ENCODE measurements at regions not wholly inside any gene's neighbourhood (a gene's known extent, or its start where the extent isn't known, plus 50 kb on each side); places are given as distances from the start of the nearest gene placed in this dataset.

DNA sequence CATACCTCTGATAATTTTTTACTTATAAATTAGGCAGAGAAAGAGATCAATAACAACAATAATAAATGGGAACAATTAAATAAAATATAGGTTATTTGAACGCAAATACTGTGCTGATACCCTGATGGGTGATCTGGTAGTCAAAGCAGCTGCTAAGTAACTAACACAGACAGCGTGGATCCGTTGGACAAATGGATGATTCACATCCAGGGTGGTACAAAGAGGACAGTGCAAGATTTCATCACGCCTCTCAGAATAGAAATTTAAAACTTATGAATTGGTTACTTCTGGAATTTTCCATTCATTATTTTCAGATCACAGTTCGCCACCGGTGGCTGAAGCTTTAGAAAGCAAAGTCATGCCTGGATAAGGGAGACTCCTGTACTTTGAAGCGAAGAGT lies 1066.0 kb upstream of the ADGRL3 start:
- no peak for DNase-seq (ENCODE audit: low spot score)

GRCh38 chr4:60155088-60155487 lies 1045.0 kb upstream of the ADGRL3 start:
- DNase-seq (ENCODE audit: low spot score): no peak

- no peak for DNase-seq (ENCODE audit: low spot score)
These were observed 1027.0 kb upstream of the ADGRL3 start for GRCh38 chr4:60173103-60173502.

GRCh38 chr4:60173718-60174117 lies 1026.4 kb upstream of the ADGRL3 start:
- DNase-seq (ENCODE audit: low spot score): no peak

DNA sequence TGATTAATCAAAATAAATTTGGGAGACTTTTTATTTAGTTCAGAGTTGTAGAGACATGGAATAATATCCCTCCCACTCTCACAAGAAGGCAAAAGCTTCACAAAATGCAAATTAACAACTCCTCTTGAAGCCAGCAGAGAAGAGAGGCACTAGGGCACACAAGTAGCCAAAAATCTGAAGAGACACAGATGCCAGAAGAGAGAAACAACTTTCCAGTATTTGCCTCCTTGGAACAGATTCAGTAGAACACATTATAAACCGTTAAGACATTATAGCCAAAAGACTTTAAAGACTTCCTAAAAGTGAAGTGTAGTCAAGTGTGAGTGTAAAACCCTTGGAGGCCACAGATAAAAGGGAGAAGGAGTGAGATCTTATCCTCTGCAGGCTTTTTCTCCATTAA lies 1024.9 kb upstream of the ADGRL3 start:
- DNase-seq (ENCODE audit: low spot score): no peak

DNA sequence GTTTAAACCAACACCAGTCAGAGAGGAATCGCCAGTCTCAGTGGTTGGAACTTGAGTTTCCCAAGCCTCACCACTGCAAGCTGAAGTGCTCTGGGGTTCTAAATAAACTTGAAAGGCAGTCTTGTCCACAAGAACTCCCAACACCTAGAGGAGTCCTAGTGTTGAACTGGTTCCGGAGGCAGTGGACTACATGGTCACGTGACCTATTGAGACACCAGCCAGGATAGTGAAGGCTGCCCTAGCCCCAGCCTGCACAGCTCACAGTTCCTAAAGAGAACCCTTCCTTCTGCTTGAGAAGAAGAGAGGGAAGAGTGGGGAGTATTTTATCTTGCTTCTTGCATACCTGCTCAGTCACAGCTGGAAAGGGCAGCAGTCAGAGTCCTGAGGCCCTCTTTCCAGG lies 1012.7 kb upstream of the ADGRL3 start:
- no peak for DNase-seq (ENCODE audit: low spot score)

- no peak for DNase-seq (ENCODE audit: low spot score)
These were observed 1010.8 kb upstream of the ADGRL3 start for GRCh38 chr4:60189286-60189685.

DNA sequence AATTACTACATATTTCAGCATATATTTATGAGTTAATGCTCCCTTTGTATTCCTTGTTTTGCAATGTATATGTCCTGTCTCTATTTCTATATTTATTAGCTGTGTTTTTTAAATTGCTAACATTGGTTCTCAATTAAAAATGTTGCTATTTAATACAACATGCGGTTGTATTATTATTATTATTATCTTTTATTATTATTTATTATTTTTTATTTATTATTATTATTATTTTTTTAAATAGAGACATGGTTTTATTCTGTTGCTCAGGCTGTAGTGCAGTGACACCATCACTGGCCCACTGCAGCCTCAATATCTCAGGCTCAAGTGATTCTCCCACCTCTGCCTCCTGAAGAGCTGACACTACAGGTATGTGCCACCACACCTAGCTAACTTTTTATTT lies 1005.9 kb upstream of the ADGRL3 start:
- DNase-seq (ENCODE audit: low spot score): no peak

DNA sequence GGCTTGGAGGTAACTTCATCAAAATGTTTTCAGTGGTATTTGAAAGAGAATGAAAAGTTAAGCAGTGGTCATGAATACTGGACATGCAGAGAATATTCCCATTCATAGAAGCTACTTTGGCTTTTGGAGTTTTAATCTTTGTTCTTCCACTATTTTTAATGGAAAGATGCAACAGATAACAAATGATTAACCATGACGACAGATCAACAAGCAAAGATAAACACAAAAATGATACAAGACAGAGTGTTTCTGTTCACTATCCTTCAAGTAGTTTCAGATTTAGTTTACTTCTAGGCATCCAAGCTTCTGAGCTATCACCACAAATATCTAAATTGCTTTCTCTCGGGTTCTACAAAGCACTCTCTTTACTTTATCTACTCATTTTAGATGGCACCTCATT lies 1004.9 kb upstream of the ADGRL3 start:
- no peak for DNase-seq (ENCODE audit: low spot score)

DNA sequence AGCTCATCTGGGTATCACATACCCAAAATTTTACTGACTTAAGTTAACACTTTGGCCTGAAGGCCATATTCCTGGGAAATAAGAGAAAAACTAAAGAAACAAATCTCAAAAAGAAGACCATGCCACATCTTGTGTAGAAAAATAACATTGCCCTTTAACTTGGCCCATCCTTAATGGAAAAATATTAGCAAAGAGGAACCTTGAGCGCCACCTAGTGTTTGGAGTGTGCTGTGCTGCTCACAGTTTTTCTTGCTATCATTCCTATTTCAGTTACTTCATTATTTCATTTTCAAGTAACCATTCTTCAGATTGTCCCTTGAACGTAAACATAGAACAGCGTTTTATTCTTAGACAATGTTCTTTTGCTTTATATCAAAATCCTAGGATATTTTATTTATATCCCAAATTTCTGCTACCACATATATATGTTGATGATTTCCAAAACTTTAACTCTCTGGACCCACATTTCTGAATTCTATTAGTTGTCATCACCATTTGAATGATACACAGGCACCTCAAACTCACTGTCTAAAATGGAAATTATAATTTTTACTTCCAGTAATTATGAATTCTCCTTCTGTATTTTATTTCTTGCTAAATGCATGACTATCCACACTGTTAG lies 999.0 kb upstream of the ADGRL3 start:
- DNase-seq (ENCODE audit: low spot score): peak; percentile 48

GRCh38 chr4:60209588-60209987 lies 990.5 kb upstream of the ADGRL3 start:
- DNase-seq (ENCODE audit: low spot score): no peak

DNA sequence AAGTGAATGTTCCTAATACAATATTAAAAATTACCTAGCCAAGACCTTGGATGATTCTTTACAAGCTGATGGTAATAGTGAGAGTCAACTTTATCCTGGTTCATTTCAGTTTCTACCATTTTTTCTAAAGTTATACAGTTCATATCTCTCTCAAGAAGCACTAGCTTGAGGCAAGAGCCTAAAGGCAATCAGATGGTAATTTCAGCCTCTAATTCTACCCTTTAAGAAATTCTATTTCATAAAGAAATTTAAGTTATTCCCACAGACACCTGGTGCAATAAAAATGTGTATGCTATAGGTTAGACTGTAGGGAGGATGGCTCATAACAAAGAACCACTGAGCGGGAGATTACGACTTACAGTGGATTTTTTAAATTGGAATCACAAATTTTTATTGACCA lies 984.2 kb upstream of the ADGRL3 start:
- DNase-seq (ENCODE audit: low spot score): no peak

DNA sequence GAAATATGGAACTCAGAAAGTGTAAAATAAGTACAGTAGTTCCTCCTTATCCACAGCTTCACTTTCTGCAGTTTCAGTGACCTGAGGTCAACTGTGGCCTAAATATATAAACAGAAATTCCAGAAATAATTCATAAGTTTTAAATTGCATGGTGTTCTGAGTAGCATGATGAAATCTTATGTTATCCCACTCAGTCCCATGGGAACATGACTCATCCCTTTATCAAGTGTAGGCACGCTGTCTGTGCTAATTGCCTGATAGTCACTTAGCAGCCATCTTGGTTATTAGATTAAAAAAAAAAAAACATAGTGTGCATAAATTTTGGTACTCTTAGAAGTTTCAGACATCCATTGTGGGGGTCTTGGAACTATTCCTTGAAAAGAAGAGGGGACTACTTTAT lies 983.4 kb upstream of the ADGRL3 start:
- no peak for DNase-seq (ENCODE audit: low spot score)

DNA sequence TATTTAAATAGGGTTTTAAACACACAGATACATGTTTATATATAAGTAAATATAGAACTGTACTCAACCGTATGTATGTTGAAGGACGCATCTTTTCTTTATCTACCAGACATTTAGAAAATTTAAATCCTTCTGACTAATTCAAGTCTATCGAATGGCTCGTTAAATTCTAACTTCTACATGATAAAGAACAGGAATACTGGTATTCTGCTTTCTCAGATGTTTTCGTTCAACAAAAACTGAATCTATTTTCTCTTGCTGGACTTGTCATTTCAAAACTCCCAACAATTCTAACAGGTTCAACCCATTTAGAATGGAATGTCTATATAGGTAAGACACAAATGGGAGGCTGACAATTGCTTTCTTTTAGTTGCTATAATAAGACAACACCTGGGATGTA lies 978.3 kb upstream of the ADGRL3 start:
- DNase-seq (ENCODE audit: low spot score): no peak

DNA sequence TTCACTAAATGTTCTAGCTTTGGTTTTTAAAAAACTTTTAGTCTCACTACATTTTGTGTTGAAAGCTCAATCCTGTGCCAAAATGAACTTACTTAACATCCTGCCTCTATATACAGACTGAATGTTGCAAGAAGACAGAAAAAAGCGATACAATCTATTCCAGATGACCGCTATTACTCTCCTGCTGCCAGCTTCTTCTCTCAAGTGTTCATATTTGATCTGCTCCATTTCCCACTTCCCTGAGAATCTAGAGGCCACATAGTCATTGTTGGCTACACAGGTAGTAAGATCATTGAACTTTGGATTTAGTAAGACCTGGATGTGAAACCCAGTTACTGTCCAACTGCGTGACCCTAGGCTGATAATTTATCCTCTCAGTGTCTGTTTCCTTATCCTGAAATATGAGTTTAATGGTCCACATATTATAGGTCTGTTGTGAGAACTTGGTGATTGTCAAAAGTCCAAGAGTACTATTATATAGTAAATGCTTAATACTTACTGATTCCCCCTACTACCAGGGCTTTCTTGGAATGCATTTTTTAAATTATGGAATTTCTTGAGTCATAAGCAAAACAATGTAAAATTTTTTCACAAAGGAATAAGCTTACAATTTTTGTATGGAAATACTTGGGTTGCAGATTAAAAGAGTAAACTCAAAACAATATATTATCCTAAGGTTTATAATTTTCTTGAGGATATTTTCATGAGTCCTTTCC lies 976.8 kb upstream of the ADGRL3 start:
- DNase-seq (ENCODE audit: low spot score): no peak

GRCh38 chr4:60241866-60242265 lies 958.3 kb upstream of the ADGRL3 start:
- no peak for DNase-seq (ENCODE audit: low spot score)

- DNase-seq (ENCODE audit: low spot score): no peak
These were observed 950.3 kb upstream of the ADGRL3 start for GRCh38 chr4:60249784-60250183.

DNA sequence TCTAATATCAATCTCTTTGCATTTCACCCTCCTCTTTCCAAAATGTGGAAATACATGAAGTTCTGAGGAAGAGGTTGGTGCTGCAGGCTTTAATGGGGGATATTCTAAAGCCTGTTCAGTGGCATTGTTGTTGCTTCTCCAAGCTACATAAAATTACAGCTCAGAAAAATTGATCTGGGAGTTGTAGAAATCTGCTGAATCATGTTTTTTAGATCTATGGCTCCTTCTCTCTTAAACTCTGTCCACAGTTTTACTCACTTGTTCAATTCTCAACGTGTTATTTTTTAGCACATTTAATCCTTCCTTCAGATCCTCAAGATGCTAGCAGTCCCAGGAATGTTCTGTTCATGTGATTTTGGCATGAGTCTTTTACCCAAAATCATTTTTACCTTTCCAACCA lies 949.5 kb upstream of the ADGRL3 start:
- no peak for DNase-seq (ENCODE audit: low spot score)

- no peak for DNase-seq (ENCODE audit: low spot score)
These were observed 940.3 kb upstream of the ADGRL3 start for GRCh38 chr4:60259781-60260180.

- DNase-seq (ENCODE audit: low spot score): no peak
These were observed 933.6 kb upstream of the ADGRL3 start for GRCh38 chr4:60266505-60266904.

DNA sequence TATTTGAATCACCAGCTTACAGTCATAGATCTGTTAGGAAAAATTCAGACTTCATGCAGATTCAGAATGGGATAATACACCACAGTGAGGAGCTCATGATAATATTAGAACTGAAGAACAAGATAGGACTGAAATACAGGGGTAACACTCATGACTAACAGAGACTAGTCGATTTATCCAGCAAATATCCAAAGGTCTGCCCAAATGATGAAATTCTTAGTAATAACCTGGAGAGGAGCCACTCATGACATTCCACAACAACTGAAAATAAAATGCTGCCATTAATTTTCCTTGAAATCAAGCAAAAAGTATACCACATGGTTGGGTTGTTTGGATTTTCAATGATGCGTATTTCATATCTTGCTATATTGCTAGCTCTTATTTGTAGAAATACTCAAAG lies 903.7 kb upstream of the ADGRL3 start:
- no peak for DNase-seq (ENCODE audit: low spot score)

DNA sequence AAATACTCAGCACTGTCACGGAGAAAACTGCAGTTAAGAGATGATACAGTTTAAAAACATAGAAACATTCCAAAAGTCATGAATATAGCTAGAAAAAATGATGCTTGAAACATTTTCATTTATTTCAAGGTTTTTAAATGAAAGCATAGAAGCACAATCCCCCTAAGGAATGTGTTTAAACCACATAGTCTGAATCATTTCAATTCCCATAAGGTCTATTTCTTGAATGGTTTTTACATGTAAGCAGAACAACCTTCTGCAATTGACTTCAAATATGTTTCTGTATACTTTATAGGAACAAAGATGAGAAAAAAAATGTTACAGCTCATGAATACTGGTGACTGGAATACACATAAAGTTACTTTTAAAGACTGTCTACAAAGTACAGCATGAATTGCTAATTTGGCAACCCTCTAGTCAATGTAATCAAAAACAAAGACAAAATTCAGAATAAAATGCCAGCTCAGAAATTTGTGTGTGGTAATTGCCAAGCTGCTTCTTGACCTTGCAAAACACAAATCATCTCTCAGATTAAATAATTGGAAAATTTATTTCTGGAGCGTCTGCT lies 886.4 kb upstream of the ADGRL3 start:
- no peak for DNase-seq (ENCODE audit: low spot score)

DNA sequence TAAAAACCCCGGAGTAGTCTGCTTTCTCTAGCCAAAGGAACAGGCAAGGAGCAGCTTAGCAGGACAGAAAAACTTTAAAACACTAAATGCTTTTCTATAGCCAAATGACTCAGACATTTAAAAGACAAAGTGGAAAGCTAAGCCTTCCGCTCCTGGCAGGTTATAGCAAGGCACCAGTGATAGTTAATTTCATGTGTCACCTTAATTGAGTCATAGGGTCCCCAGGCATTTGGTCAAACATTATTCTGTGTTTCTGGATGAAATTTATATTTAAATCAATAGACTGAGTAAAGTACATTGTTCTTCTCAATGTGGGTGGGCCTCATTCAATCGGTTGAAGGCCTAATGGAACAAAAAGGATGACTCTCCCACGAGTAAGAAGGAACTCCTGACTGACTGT lies 885.7 kb upstream of the ADGRL3 start:
- no peak for DNase-seq (ENCODE audit: low spot score)

DNA sequence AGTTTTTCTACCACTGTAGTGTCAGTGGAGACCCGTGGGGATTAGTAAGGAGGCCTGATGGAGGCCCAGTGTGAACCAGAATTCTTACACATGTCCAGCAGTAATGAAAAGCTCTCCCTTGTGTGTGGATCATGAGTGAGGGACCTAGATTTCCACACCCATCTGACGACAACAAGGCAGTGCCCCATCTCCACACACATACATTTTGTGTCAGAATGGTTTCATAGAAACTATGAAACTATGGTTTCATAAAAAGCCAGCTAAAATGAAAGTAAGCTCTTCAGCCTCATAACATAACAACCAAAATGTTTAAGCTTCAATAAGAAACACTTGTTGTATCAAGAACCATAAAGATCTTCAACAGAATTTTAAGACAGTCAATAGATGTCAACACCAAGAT lies 884.5 kb upstream of the ADGRL3 start:
- no peak for DNase-seq (ENCODE audit: low spot score)
